K562 (cell line): ENCODE measurements at regions not wholly inside any gene's neighbourhood (a gene's known extent, or its start where the extent isn't known, plus 50 kb on each side); places are given as distances from the start of the nearest gene placed in this dataset.

ENCODE experiments used
- ATAC-seq: fragments of 200-7000 bp; cut with Tn5 transposase; 3 replicates; pipeline ENCODE4 v1.9.1; 2020; ENCODE audit warnings: moderate library complexity
- BruUV-seq: library from RNA; stranded (reverse); fragments of 400-500 nt; replicated peaks from 2 replicates; lab custom pipeline; 2021; lab: Mats Ljungman, UMichigan
- CTCF ChIA-PET: fragments of 300-600 bp; formaldehyde crosslinking; extraction: SDS; loops from one replicate; lab custom pipeline; 2021; ENCODE audit warnings: low intra/inter-chr PET ratio; lab: Yijun Ruan, JAX
- POLR2A ChIA-PET: fragments of 300-600, 350-650 bp; sonication (Branson Sonifier 250); formaldehyde crosslinking; extraction: SDS; loops from one replicate; lab custom pipeline; 2021; ENCODE audit warnings: antibody characterized with exemption, inconsistent platforms; lab: Yijun Ruan, JAX
- DNase-seq, 4 experiments: peaks; one replicate each; pipeline versions ENCODE4 v3.0.0 to v3.0.0-alpha.2; 2011 to 2018; ENCODE audit warnings: low spot score in 3 of 4, mixed read lengths in 3 of 4; ENCODE audit errors: extremely low read depth in 1 of 4
- FAIRE-seq: peaks from 2 replicates; lab custom pipeline; 2011; peaks lifted over from hg19 to GRCh38; lab: Jason Lieb, UNC
- H2AFZ ChIP-seq: 2 replicates; pipeline ENCODE4 v1.6.0; 2011; ENCODE audit warnings: low read depth, low read length, control low read depth, inconsistent platforms
- H3K27ac ChIP-seq: fragments of 200-600 bp; 3 replicates; pipeline ENCODE4 v1.8.0; 2011; ENCODE audit warnings: low read depth, mild to moderate bottlenecking, control low read depth, inconsistent platforms, low read length, moderate library complexity, mixed read lengths; ENCODE audit errors: extremely low read depth
- H3K27me3 ChIP-seq, 2 experiments: fragments of 300-600 bp in 1 of 2; 2 replicates in 1 of 2; 3 replicates in 1 of 2; pipeline versions ENCODE4 v1.6.0 to v1.8.0; 2011; ENCODE audit warnings: inconsistent platforms in 2 of 2, low read length in 2 of 2, mild to moderate bottlenecking in 1 of 2, mixed read lengths in 1 of 2, moderate library complexity in 1 of 2; ENCODE audit not compliant: control insufficient read depth in 2 of 2, insufficient read depth in 2 of 2
- H3K36me3 ChIP-seq: fragments of 300-600 bp; 3 replicates; pipeline ENCODE4 v1.8.0; 2011; ENCODE audit warnings: mild to moderate bottlenecking, low read length, inconsistent platforms; ENCODE audit not compliant: control insufficient read depth, insufficient read depth
- H3K4me1 ChIP-seq, 2 experiments: fragments of 200-600 bp in 1 of 2; replicated peaks in 1 of 2; 2 replicates in 1 of 2; 3 replicates in 1 of 2; pipeline versions ENCODE4 v1.5.1 to v1.8.0; 2011; ENCODE audit warnings: inconsistent platforms in 2 of 2, low read length in 2 of 2, mild to moderate bottlenecking in 1 of 2, mixed read lengths in 1 of 2, moderate library complexity in 1 of 2; ENCODE audit not compliant: control insufficient read depth in 2 of 2, insufficient read depth in 2 of 2
- H3K4me2 ChIP-seq: 2 replicates; pipeline ENCODE4 v1.6.1; 2011; ENCODE audit warnings: low read length, control low read depth, inconsistent platforms, mixed read lengths; ENCODE audit not compliant: insufficient read depth
- H3K4me3 ChIP-seq: fragments of 200-600 bp; sonication (generic), shearing (Covaris generic); 2 replicates; pipeline ENCODE4 v1.5.1; 2016; ENCODE audit warnings: control low read depth, inconsistent platforms
- H3K79me2 ChIP-seq: fragments of 200-600 bp; 3 replicates; pipeline ENCODE4 v1.8.0; 2011; ENCODE audit warnings: low read length, inconsistent platforms; ENCODE audit not compliant: control insufficient read depth, insufficient read depth
- H3K9ac ChIP-seq, 2 experiments: 2 replicates each; pipeline versions ENCODE4 v1.6.0 to v1.6.1; 2011; ENCODE audit warnings: low read depth in 2 of 2, low read length in 2 of 2, control low read depth in 1 of 2, inconsistent platforms in 1 of 2, mild to moderate bottlenecking in 1 of 2, mixed read lengths in 1 of 2; ENCODE audit not compliant: insufficient read depth in 1 of 2
- H3K9me1 ChIP-seq: one replicate; pipeline ENCODE4 v1.6.0; 2011; ENCODE audit warnings: inconsistent platforms, mild to moderate bottlenecking, low read length, moderate library complexity; ENCODE audit not compliant: control insufficient read depth, insufficient read depth
- H3K9me3 ChIP-seq: replicated peaks from 2 replicates; pipeline ENCODE4 v1.5.1; 2011; ENCODE audit warnings: low read depth, low read length, inconsistent platforms; ENCODE audit not compliant: control insufficient read depth, insufficient read depth
- H4K20me1 ChIP-seq: replicated peaks from 2 replicates; pipeline ENCODE4 v1.6.1; 2011; ENCODE audit warnings: low read length, inconsistent platforms, mixed read lengths; ENCODE audit not compliant: control insufficient read depth, insufficient read depth
- CXXC5 ChIP-seq: fragments of 250-450 bp; sonication (Bioruptor Pico); IDR thresholded peaks from 2 replicates; pipeline ENCODE4 v1.8.0; 2022; ENCODE audit warnings: inconsistent platforms, mild to moderate bottlenecking, moderate library complexity
- IFI16 ChIP-seq: fragments of 250-450 bp; sonication (Bioruptor Pico); IDR thresholded peaks from 2 replicates; pipeline ENCODE4 v2.1.2; 2022; ENCODE audit warnings: mild to moderate bottlenecking, inconsistent platforms
- NFATC3 ChIP-seq: fragments of 450-650 bp; IDR thresholded peaks from 2 replicates; pipeline ENCODE4 v1.6.1; 2017; ENCODE audit warnings: mild to moderate bottlenecking
- PCBP2 ChIP-seq: fragments of 200-400 bp; formaldehyde crosslinking; IDR thresholded peaks from 2 replicates; pipeline ENCODE4 v1.6.1; 2018; ENCODE audit warnings: low read length, low read depth, mild to moderate bottlenecking, moderate library complexity; ENCODE audit not compliant: poor library complexity, severe bottlenecking
- PHTF2 ChIP-seq: fragments of 250-450 bp; sonication (Bioruptor Pico); IDR thresholded peaks from 2 replicates; pipeline ENCODE4 v1.5.0; 2021; ENCODE audit warnings: mild to moderate bottlenecking
- ZNF354B ChIP-seq: fragments of 250-450 bp; sonication (Bioruptor Pico); IDR thresholded peaks from 2 replicates; pipeline ENCODE4 v1.4.0; 2020
- ZNF41 ChIP-seq: fragments of 250-450 bp; sonication (Bioruptor Pico); conservative IDR thresholded peaks from 2 replicates; pipeline ENCODE4 v1.4.0; 2020; ENCODE audit warnings: mild to moderate bottlenecking
- WGBS: fragments of 100-300 bp; shearing (Covaris generic); methylation state at CpG from one replicate; pipeline ENCODE4 v1.1.6; 2016; ENCODE audit warnings: low coverage, mixed read lengths; ENCODE audit not compliant: insufficient coverage; ENCODE audit errors: missing lambda C conversion rate; 5-methylcytosine and 5-hydroxymethylcytosine counted together
- in situ Hi-C: fragments of 300-500 bp; cut with MboI; formaldehyde crosslinking; loops from 4 replicates; pipeline ENCODE4 v1.15.0; 2018; ENCODE audit warnings: inconsistent platforms, mixed read lengths
- intact Hi-C: fragments of 100-400 bp; cut with micrococcal nuclease; formaldehyde crosslinking; loops from 2 replicates; pipeline ENCODE4 v1.14.2; 2022
- TF ChIP-seq, protein P1 (sequence below): fragments of 450-650 bp; IDR thresholded peaks from 2 replicates; pipeline ENCODE4 v1.6.1; 2018; ENCODE audit not compliant: partially characterized antibody
- TF ChIP-seq, protein P2 (sequence below), 2 experiments: fragments of 450-650 bp in 1 of 2; IDR thresholded peaks; 2 replicates each; pipeline ENCODE4 v1.6.1; 2011 to 2017; ENCODE audit warnings: low read depth in 2 of 2, antibody characterized with exemption in 1 of 2, borderline replicate concordance in 1 of 2, low read length in 1 of 2, mild to moderate bottlenecking in 1 of 2, mixed read lengths in 1 of 2; ENCODE audit not compliant: control insufficient read depth in 1 of 2
- TF ChIP-seq, protein P3 (sequence below): sonication (generic); formaldehyde crosslinking; IDR thresholded peaks from 2 replicates; pipeline ENCODE4 v1.8.0; 2022; ENCODE audit warnings: missing genetic modification reagents, mild to moderate bottlenecking, borderline replicate concordance
- TF ChIP-seq, protein P4 (sequence below): fragments of 250-450 bp; sonication (Bioruptor Pico); IDR thresholded peaks from 2 replicates; pipeline ENCODE4 v1.8.0; 2021; ENCODE audit warnings: moderate library complexity, mild to moderate bottlenecking, inconsistent platforms

DNA sequence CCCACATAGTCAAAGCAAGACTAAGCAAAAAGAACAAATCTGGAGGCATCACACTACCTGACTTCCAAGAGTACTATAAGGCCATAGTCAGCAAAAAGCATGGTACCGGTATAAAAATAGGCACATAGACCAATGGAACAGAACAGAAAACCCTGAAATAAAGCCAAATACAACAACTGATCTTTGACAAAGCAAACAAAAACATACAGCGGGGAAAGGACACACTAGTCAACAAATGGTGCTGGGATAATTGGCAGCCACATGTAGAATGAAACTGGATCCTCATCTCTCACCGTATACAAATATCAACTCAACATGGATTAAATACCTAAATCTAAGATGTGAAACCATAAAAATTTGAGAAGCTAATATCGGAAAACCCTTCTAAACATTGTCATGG is 819.3 kb upstream of the FRG1 start:
- ChIA-PET POLR2A (no interaction called here), CTCF (no interaction called here)
- no peak overlapping the region for H3K9ac ChIP-seq
- H3K4me3 ChIP-seq, result no peak overlapping the region
- in situ Hi-C loops (no loop called here), intact Hi-C loops (no loop called here)
- H3K27ac ChIP-seq, result no peak overlapping the region
- H3K4me2 ChIP-seq, result no peak overlapping the region
- no peaks in the 10 kb centered on the region for H3K36me3 ChIP-seq
- H3K4me1 ChIP-seq, result no peaks in the 10 kb centered on the region
- WGBS, result 3% methylated on average over 4 of the region's 4 CpGs
- H3K9me1 ChIP-seq, result no peaks in the 10 kb centered on the region
- no peaks in the 10 kb centered on the region for H3K27me3 ChIP-seq
- ATAC-seq (no peak), FAIRE-seq (no peak), DNase-seq (no peak)
- no peaks in the 10 kb centered on the region for H3K79me2 ChIP-seq
- H4K20me1 ChIP-seq, result no peaks in the 10 kb centered on the region
- BruUV-seq, result no TSS peak
- no peak overlapping the region for H2AFZ ChIP-seq
- H3K9me3 ChIP-seq, result no peaks in the 10 kb centered on the region
- TF ChIP-seq IFI16 (CRISPR knock-in tag) (no peak), NFATC3 (no peak), ZNF41 (no peak), ZNF354B (CRISPR knock-in tag) (no peak), CXXC5 (CRISPR knock-in tag) (no peak), PHTF2 (CRISPR knock-in tag) (no peak), PCBP2 (no peak)
- TF ChIP-seq, protein P1, sequence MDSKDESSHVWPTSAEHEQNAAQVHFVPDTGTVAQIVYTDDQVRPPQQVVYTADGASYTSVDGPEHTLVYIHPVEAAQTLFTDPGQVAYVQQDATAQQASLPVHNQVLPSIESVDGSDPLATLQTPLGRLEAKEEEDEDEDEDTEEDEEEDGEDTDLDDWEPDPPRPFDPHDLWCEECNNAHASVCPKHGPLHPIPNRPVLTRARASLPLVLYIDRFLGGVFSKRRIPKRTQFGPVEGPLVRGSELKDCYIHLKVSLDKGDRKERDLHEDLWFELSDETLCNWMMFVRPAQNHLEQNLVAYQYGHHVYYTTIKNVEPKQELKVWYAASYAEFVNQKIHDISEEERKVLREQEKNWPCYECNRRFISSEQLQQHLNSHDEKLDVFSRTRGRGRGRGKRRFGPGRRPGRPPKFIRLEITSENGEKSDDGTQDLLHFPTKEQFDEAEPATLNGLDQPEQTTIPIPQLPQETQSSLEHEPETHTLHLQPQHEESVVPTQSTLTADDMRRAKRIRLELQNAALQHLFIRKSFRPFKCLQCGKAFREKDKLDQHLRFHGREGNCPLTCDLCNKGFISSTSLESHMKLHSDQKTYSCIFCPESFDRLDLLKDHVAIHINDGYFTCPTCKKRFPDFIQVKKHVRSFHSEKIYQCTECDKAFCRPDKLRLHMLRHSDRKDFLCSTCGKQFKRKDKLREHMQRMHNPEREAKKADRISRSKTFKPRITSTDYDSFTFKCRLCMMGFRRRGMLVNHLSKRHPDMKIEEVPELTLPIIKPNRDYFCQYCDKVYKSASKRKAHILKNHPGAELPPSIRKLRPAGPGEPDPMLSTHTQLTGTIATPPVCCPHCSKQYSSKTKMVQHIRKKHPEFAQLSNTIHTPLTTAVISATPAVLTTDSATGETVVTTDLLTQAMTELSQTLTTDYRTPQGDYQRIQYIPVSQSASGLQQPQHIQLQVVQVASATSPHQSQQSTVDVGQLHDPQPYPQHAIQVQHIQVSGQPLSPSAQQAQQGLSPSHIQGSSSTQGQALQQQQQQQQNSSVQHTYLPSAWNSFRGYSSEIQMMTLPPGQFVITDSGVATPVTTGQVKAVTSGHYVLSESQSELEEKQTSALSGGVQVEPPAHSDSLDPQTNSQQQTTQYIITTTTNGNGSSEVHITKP, result no peak
- TF ChIP-seq, protein P2, sequence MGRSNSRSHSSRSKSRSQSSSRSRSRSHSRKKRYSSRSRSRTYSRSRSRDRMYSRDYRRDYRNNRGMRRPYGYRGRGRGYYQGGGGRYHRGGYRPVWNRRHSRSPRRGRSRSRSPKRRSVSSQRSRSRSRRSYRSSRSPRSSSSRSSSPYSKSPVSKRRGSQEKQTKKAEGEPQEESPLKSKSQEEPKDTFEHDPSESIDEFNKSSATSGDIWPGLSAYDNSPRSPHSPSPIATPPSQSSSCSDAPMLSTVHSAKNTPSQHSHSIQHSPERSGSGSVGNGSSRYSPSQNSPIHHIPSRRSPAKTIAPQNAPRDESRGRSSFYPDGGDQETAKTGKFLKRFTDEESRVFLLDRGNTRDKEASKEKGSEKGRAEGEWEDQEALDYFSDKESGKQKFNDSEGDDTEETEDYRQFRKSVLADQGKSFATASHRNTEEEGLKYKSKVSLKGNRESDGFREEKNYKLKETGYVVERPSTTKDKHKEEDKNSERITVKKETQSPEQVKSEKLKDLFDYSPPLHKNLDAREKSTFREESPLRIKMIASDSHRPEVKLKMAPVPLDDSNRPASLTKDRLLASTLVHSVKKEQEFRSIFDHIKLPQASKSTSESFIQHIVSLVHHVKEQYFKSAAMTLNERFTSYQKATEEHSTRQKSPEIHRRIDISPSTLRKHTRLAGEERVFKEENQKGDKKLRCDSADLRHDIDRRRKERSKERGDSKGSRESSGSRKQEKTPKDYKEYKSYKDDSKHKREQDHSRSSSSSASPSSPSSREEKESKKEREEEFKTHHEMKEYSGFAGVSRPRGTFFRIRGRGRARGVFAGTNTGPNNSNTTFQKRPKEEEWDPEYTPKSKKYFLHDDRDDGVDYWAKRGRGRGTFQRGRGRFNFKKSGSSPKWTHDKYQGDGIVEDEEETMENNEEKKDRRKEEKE (IDR thresholded peaks at IDR 0.05; ENCODE audit: borderline replicate concordance in 1 of 2, control insufficient read depth in 1 of 2, low read depth in 2 of 2, low read length in 1 of 2), result no peak
- TF ChIP-seq, protein P3, sequence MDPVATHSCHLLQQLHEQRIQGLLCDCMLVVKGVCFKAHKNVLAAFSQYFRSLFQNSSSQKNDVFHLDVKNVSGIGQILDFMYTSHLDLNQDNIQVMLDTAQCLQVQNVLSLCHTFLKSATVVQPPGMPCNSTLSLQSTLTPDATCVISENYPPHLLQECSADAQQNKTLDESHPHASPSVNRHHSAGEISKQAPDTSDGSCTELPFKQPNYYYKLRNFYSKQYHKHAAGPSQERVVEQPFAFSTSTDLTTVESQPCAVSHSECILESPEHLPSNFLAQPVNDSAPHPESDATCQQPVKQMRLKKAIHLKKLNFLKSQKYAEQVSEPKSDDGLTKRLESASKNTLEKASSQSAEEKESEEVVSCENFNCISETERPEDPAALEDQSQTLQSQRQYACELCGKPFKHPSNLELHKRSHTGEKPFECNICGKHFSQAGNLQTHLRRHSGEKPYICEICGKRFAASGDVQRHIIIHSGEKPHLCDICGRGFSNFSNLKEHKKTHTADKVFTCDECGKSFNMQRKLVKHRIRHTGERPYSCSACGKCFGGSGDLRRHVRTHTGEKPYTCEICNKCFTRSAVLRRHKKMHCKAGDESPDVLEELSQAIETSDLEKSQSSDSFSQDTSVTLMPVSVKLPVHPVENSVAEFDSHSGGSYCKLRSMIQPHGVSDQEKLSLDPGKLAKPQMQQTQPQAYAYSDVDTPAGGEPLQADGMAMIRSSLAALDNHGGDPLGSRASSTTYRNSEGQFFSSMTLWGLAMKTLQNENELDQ (CRISPR knock-in tag), result no peak
- TF ChIP-seq, protein P4, sequence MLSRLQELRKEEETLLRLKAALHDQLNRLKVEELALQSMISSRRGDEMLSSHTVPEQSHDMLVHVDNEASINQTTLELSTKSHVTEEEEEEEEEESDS (CRISPR knock-in tag), result no peak
